K562 (cell line): ENCODE measurements at regions not wholly inside any gene's neighbourhood (a gene's known extent, or its start where the extent isn't known, plus 50 kb on each side); places are given as distances from the start of the nearest gene placed in this dataset.

Experiments used
- E2F4 ChIP-seq: sonication (generic); formaldehyde crosslinking; IDR thresholded peaks from 2 replicates; pipeline ENCODE4 v1.8.0; 2022; ENCODE audit warnings: mild to moderate bottlenecking, low read depth, missing genetic modification reagents
- HDAC2 ChIP-seq: fragments of 450-650 bp; IDR thresholded peaks from 2 replicates; pipeline ENCODE4 v1.6.1; 2016; ENCODE audit warnings: mild to moderate bottlenecking
- IRF2 ChIP-seq: sonication (generic); formaldehyde crosslinking; IDR thresholded peaks from 2 replicates; pipeline ENCODE4 v1.8.1; 2022; ENCODE audit warnings: mild to moderate bottlenecking, missing genetic modification reagents
- MBD2 ChIP-seq: sonication (generic); IDR thresholded peaks from 2 replicates; pipeline ENCODE4 v1.6.1; 2016; ENCODE audit warnings: low read depth, borderline replicate concordance
- POLR2A ChIP-seq: fragments of 450-650 bp; conservative IDR thresholded peaks from 2 replicates; pipeline ENCODE4 v1.6.1; 2016
- POLR2AphosphoS2 ChIP-seq: IDR thresholded peaks from 2 replicates; pipeline ENCODE4 v1.6.1; 2012; ENCODE audit warnings: low read length, improper control_type of control experiment
- POLR2G ChIP-seq: fragments of 200-400 bp; formaldehyde crosslinking; IDR thresholded peaks from 2 replicates; pipeline ENCODE4 v1.6.1; 2017; ENCODE audit warnings: low read depth, mild to moderate bottlenecking, antibody characterized with exemption, low read length, moderate library complexity
- YY1 ChIP-seq, 3 experiments: IDR thresholded peaks; 2 replicates each; pipeline ENCODE4 v1.6.1; 2011; ENCODE audit warnings: low read length in 2 of 3, mild to moderate bottlenecking in 2 of 3, moderate library complexity in 2 of 3, borderline replicate concordance in 1 of 3, control low read depth in 1 of 3, low read depth in 1 of 3; ENCODE audit not compliant: insufficient read depth in 3 of 3, insufficient replicate concordance in 2 of 3, control insufficient read depth in 1 of 3, insufficient read length in 1 of 3; ENCODE audit errors: extremely low read depth in 1 of 3
- ZNF780A ChIP-seq: fragments of 250-450 bp; sonication (Bioruptor Pico); IDR thresholded peaks from 2 replicates; pipeline ENCODE4 v1.5.0; 2021; ENCODE audit warnings: mild to moderate bottlenecking
- TF ChIP-seq, protein P1 (sequence below), 3 experiments: IDR thresholded peaks in 2 of 3; conservative IDR thresholded peaks in 1 of 3; 2 replicates each; pipeline ENCODE4 v1.5.1; 2011 to 2012; ENCODE audit warnings: low read length in 3 of 3, mild to moderate bottlenecking in 3 of 3, control low read depth in 2 of 3, improper control_type of control experiment in 1 of 3, inconsistent platforms in 1 of 3, low read depth in 1 of 3, mixed read lengths in 1 of 3, moderate library complexity in 1 of 3; ENCODE audit not compliant: insufficient read depth in 2 of 3

GRCh38 chr9:33645706-33646105 is 121.7 kb downstream of the ANKRD18B start:
- TF ChIP-seq, protein P1, sequence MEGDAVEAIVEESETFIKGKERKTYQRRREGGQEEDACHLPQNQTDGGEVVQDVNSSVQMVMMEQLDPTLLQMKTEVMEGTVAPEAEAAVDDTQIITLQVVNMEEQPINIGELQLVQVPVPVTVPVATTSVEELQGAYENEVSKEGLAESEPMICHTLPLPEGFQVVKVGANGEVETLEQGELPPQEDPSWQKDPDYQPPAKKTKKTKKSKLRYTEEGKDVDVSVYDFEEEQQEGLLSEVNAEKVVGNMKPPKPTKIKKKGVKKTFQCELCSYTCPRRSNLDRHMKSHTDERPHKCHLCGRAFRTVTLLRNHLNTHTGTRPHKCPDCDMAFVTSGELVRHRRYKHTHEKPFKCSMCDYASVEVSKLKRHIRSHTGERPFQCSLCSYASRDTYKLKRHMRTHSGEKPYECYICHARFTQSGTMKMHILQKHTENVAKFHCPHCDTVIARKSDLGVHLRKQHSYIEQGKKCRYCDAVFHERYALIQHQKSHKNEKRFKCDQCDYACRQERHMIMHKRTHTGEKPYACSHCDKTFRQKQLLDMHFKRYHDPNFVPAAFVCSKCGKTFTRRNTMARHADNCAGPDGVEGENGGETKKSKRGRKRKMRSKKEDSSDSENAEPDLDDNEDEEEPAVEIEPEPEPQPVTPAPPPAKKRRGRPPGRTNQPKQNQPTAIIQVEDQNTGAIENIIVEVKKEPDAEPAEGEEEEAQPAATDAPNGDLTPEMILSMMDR (IDR thresholded peaks at IDR 0.05 in 2 of 3, conservative IDR thresholded peaks at IDR 0.05 in 1 of 3; ENCODE audit: insufficient read depth in 2 of 3, low read depth in 1 of 3, low read length in 3 of 3): peak in 1 of 3 experiments; percentile 17; a peak in 1 of 6 replicates
- TF ChIP-seq POLR2A (no peak), MBD2 (no peak), ZNF780A (CRISPR knock-in tag) (no peak), YY1 (IDR thresholded peaks at IDR 0.05; ENCODE audit: borderline replicate concordance in 1 of 3, control insufficient read depth in 1 of 3, extremely low read depth in 1 of 3, insufficient read depth in 3 of 3, insufficient read length in 1 of 3, insufficient replicate concordance in 2 of 3, low read depth in 1 of 3, low read length in 2 of 3) (no peak), HDAC2 (no peak), IRF2 (CRISPR knock-in tag) (no peak), POLR2G (no peak), E2F4 (CRISPR knock-in tag) (no peak), POLR2AphosphoS2 (no peak)
